ENCODE measurements at regions not wholly inside any gene's neighbourhood (a gene's known extent, or its start where the extent isn't known, plus 50 kb on each side); places are given as distances from the start of the nearest gene placed in this dataset.
"Not testable (repeated sequence)": the region's sequence is repeated elsewhere in the genome, so short reads cannot be mapped to it uniquely, and the experiment has no call there.

- DNase-seq = no peak
Measured at GRCh38 chr17:83204230-83204725, 124.9 kb downstream of the METRNL start.

DNA sequence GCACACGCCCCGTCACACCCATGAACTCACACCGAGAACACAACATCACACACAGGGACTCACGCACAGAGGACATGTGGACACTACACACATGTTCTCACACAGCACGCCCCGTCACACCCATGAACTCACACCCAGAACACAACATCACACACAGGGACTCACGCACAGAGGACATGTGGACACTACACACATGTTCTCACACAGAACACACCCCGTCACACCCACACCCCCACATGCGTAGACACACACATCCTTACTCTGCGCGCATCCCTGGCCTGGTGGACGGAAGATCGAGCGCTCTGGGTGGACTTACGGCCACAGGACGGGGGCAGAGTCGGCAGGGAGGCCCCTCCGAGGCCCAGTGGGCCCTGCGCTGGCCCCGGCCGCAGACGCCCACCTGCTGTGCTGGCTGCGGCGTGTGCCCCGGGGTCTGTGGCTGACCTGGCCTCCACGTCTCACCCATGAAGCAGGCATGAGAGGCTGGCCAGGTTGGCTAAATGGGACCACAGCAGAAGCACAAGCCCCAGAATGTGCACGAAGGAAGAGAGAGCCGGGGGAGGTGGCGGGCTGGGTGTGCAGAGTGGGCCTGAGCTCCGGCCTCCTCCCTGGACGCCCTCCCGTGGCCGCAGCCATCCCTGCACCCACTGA lies 125.5 kb downstream of the METRNL start:
- DNase-seq = not testable (repeated sequence)

DNA sequence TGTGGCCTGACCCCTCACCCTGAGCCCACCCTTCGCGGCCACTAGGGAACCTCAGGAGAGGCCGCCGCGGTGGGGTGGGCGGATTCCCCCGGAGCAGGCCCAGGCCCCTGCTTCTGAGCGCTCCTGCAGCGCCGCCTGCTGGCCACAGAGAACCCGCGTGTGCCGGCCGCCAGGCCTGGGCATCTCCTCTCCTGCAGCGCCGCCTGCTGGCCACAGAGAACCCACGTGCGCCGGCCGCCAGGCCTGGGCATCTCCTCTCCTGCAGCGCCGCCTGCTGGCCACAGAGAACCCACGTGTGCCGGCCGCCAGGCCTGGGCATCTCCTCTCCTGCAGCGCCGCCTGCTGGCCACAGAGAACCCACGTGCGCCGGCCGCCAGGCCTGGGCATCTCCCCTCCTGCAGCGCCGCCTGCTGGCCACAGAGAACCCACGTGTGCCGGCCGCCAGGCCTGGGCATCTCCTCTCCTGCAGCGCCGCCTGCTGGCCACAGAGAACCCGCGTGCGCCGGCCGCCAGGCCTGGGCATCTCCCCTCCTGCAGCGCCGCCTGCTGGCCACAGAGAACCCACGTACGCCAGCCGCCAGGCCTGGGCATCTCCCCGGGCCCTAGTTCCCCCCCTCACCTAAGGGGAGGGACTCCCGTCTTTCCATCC lies 126.1 kb downstream of the METRNL start:
- DNase-seq = not testable (repeated sequence)

- DNase-seq = not testable (repeated sequence)
Measured at GRCh38 chr17:83206036-83206394, 126.6 kb downstream of the METRNL start.

DNA sequence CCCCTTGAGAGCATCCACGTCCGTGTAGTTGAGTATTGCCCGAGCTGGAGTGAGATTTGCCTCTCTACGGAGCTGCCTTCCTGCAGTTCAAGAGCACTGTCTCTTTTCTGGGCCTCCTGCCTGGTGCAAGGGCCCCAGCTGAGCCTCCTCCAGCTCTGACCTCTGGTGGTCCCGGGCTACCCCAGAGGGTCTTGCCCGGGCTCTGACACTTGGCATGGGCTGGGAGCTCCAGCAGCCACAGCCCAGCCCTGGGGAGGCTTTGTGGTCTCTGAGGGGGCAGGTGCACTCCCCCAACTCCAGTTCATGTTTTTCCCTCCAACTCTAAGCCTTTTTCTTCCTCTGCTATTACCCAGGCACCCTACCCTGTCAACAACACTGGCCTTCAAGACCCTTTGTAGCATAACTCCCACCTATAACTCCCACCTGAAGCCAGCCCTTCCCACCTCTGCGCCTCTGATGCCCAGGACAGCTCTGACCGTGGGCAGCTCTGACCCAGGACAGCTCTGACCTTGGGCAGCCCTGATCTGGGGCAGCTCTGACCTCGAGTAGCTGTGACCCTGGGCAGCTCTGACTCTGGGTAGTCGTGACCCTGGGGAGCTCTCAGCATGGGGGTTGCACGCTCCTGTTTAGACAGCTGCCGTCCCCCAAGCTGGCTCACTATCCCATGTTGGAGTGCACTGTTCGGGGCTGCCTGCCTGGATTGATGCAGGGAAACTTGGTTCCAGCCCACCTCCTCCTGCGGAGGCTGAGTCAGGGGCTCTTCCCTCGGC lies 127.6 kb downstream of the METRNL start:
- not testable (repeated sequence) for DNase-seq

GRCh38 chr17:83247001-83247400 lies 167.6 kb downstream of the METRNL start:
- peak; percentile 39 for DNase-seq
